NCI-H1436 (cell line): ENCODE measurements at regions not wholly inside any gene's neighbourhood (a gene's known extent, or its start where the extent isn't known, plus 50 kb on each side); places are given as distances from the start of the nearest gene placed in this dataset.

Source experiments
- DNase-seq: peaks from one replicate; lab custom pipeline; 2025; lab: John Stamatoyannopoulos, UW

- DNase-seq: no peak
These were observed 53.8 kb downstream of the ADM start for GRCh38 chr11:10358696-10359095.

GRCh38 chr11:10359171-10359570, 54.3 kb downstream of the ADM start:
- no peak for DNase-seq

DNA sequence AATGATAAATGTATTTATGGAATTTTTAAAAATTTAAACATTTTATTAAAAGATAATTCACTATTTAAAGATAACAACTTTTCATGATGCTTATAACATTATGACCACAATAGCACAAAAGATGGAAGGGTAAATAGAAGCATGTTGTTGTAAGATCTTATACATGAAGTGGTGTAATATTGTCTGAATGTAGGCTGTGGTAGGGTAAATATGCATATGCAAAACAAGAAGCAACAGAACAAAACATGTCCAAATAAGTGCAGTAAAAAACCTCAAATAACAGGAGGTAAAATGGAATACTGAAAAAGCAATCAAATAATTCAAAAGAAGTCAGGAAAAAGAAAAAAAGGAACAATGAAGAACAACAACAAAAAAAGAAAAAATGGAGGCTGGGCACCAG, 56.0 kb downstream of the ADM start:
- no peak for DNase-seq

DNA sequence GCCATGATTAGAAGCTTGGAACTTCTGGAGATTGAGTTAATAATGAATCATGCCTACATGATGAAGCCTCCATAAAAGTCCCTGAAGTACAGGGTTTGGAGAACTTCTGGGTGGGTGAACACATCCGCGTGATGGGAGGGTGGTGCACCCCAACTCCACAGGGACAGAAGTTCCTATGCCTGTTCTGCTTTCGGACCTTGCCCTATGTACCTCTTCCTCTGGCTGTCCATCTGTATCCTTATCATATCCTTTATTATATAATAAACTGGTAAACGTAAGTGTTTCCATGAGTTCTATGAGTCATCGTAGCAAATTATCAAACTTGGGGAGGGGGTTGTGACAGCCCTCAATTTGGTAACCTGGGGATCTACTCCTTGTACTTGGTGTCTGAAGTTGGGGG, 60.2 kb downstream of the ADM start:
- DNase-seq: no peak

GRCh38 chr11:10366568-10367331, 61.9 kb downstream of the ADM start:
- DNase-seq: peak; percentile 68

DNA sequence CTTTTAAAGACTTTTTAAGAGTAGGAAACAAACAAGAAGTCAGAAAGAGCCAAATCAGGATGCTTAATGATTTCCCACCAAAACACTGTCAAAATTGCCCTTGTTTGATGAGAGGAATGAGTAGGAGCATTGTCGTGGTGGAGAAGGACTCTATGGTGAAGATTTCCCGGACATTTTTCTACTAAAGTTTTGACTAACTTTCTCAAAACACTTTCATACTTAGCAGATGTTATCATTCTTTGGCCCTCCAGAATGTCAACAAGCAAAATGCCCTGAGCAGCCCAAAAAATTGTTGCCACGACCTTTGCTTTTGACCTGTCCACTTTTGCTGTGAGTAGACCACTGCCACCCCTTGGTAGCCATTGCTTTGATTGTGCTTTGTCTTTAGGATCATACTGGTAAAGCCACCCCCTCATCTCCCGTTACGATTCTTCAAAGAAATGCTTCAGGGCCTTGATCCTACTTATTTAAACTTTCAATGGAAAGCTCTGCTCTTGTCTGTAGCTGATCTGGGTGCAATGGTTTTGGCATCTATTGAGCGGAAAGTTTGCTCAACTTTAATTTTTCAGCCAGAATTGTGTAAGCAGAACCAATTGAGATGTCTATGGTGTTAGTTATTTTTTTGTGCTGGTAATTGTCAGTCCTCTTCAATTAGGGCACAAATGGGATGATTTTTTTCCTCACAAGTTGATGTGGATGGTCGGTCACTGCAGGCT, 67.2 kb downstream of the ADM start:
- DNase-seq: no peak

- peak; percentile 7 for DNase-seq
These were observed 68.5 kb downstream of the ADM start for GRCh38 chr11:10373340-10373739.

DNA sequence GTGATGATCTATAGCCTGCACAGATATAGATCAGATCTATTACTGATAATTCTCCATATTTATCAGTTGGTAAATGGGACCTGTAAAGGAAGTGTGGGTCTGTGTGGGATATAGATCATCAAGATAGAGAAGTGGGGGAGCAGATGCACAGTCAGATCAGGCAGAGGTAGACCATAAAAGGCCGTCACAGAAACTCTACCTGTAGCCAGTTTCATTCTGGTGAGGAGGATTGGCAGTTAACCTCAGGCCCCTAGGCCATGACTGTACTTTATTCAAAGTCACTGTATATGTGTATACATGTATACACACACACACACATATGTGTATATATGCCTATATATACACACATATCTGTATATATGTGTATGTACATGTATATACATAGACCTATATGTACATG, 69.1 kb downstream of the ADM start:
- DNase-seq: no peak

- no peak for DNase-seq
These were observed 69.5 kb downstream of the ADM start for GRCh38 chr11:10374386-10374785.

DNA sequence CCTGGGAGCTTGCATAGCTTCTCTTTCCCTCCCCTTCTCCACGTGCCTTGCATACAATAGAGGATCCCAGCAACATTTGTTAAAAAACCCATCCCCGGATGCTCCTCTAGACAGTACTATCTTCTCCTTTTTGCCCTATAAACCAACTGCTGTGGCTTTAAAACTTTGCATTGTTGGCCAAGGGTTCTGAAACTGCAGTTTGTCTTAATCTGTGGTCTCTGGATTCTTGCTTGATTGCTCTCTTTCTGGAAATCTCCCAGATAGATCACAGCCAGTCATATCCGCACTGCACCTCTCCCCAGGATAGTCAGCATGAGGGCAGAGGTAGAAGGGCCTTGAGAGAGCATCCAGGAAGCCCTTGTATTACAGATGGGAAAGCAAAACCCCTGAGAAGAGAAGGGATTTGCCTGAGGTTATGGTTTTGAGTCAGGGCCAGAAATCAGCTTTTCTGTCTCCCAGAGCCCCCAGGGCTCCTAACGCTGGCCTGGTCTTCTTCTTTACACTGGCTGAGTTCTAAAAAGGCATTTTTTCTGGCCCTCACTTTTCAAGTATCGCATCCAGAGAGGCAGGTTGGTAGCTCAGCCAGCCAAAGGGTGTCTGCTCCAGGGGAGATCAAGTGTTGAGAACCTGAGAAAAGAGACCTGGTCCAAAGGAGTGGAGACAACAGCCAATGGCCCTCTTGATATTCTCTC, 70.6 kb downstream of the ADM start:
- no peak for DNase-seq

DNA sequence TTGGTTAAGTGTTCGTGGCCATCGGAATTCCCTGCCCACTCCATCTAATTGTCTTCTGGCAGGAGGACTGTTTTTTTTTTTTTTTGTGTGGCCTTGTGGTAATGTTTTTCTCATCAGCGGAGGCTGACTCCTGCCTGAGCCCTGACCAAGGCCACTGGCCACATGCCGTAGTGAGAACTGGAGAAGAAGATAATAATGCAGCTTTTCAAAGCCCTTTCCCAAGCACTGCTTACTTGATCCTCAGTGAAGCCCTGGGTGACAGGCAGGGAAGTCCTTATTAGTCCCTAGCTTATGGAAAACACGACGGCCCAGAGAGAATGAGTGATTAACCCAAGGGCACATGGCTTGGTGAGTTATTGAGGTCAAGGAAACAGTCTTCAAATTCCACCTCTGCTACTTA, 71.2 kb downstream of the ADM start:
- no peak for DNase-seq

- DNase-seq: no peak
These were observed 72.3 kb downstream of the ADM start for GRCh38 chr11:10377183-10377582.

- DNase-seq: no peak
These were observed 73.5 kb downstream of the ADM start for GRCh38 chr11:10378362-10378761.

DNA sequence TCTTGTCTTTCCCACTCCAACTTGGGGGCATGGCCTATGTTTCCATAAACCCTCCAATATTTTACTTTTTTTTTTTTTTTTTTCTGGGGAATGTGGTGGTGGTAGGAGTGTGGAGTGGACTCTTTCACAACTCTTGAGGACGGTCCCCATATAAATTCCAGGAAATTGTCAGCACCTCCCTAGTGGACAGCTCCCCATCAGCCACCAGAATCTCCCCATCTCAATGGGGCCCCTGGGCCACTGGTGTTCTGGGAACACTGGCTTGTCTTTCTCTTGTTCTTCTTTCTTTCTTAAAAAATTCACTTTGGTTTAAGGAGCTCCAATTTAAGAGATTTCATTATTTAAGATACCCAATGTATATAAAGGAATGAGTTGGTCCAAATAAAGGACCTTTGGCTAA, 74.1 kb downstream of the ADM start:
- no peak for DNase-seq

DNA sequence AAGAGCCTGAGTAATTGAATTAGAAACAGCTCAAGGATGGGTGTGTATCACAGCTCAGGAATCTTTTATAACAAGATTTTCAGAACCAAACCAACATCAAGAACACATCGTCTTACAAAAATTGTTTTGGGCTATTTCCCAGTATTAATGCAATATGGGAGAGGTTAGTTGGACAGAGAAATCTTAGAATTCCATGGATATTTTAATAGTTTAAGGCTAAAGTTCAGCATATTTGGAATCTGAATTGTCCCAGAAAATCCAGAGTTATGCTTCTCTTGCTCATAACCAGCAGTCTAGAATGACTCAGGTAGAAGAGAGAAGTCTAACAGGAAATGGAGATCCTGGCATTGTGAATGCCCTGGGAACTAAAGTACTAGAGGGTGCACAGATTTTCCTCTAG, 74.6 kb downstream of the ADM start:
- DNase-seq: no peak

DNA sequence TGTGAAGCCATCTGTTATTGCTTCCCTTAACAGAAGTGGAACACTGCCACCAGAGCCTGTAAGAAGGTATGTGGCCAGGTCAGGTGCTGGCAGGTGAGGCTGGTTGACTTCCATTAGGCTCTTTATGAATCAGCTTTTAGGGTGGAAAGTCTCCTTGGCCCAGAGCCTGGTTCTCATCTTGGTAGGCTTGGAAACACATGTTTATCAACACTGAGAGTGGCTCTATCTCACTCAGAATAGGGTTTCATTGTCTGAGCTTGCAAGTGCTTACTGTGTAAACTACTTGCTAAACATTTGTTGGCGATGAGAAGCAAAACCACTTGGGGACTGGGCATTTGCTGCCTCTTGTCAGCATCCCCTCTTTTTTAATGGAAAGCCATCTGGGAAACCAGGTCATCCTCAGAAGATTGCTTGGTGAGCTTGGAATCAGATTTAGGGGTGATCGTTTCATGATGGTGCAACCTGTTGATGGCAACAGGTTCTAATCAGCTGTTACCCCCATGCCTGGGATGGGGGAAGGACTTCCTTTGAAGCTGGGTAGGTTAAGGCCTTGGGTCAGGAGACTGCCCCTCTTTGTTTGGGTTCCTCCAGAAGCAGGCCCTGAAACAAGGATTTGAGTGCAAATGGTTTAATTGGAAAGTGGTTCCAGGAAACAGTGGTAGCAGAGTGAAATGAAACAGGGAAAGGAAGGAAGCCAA, 75.0 kb upstream of the AMPD3 start:
- DNase-seq: peak; percentile 34

DNA sequence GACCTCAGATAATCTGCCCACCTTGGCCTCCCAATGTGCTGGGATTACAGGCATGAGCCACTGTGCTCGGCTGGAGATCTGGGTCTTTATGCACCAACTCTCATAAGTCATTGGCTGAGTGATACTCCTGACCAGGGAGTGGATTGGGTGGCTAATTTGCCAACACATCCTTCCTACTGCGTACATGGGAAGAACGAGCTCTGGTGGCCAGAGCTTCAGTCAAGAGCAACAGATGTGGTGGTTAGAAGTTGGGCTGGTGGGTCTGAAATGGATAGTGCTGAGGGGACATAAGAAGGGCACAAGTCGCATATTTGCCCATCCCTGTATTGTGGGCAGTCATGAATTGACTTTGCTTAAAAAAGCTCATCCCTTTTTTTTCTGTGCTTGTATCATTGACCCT, 74.1 kb upstream of the AMPD3 start:
- DNase-seq: no peak

- DNase-seq: no peak
These were observed 73.3 kb upstream of the AMPD3 start for GRCh38 chr11:10381736-10382135.

GRCh38 chr11:10382518-10382917, 72.5 kb upstream of the AMPD3 start:
- DNase-seq: no peak

GRCh38 chr11:10385696-10386095, 69.4 kb upstream of the AMPD3 start:
- no peak for DNase-seq

GRCh38 chr11:10386361-10386760, 68.7 kb upstream of the AMPD3 start:
- DNase-seq: no peak

DNA sequence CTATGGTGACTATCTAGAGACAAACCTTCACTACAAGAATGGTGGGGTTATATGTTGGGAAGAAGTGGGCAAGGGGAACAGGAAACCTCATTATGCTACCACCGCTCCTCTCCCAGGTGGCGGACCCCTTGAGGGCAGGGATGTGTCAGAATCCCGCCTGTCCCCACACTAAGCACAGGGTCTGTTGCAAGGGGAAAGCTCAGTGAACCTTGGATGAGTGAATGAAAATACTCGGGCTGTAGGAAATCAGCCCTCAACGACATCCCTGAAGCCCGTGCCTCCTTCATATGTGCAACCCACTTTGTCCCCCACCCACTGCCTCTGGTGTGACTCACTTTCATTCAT, 68.2 kb upstream of the AMPD3 start:
- no peak for DNase-seq
